Endothelial cell of umbilical vein (primary cell): ENCODE measurements at regions not wholly inside any gene's neighbourhood (a gene's known extent, or its start where the extent isn't known, plus 50 kb on each side); places are given as distances from the start of the nearest gene placed in this dataset.

Experiments
- BruUV-seq: library from RNA; stranded (reverse); fragments of 400-500 nt; replicated peaks from 2 replicates; lab custom pipeline; 2021; lab: Mats Ljungman, UMichigan
- CTCF ChIA-PET: fragments of 300-600, 350-600 bp; sonication (Branson Sonifier 250); formaldehyde crosslinking; loops from one replicate; lab custom pipeline; 2021; ENCODE audit warnings: antibody characterized with exemption, inconsistent platforms; lab: Charles Lee
- POLR2A ChIA-PET: fragments of 300-600, 350-600 bp; sonication (Branson Sonifier 250); formaldehyde crosslinking; loops from one replicate; lab custom pipeline; 2021; ENCODE audit warnings: antibody characterized with exemption, inconsistent platforms; lab: Charles Lee
- DNase-seq: peaks from one replicate; pipeline ENCODE4 v3.0.0-alpha.2; 2011; ENCODE audit warnings: low read depth, low spot score
- FAIRE-seq: peaks from 2 replicates; lab custom pipeline; 2011; peaks lifted over from hg19 to GRCh38; lab: Jason Lieb, UNC
- H2AFZ ChIP-seq: 2 replicates; pipeline ENCODE4 v1.6.0; 2012; ENCODE audit warnings: low read depth, low read length, control low read depth, inconsistent platforms
- H3K27ac ChIP-seq: 2 replicates; pipeline ENCODE4 v1.5.1; 2011; ENCODE audit warnings: low read depth, mild to moderate bottlenecking, control low read depth, low read length, moderate library complexity; ENCODE audit not compliant: insufficient read depth
- H3K27me3 ChIP-seq, 2 experiments: 2 replicates each; pipeline versions ENCODE4 v1.6.0 to v1.6.1; 2011; ENCODE audit warnings: low read length in 2 of 2, mixed read lengths in 1 of 2; ENCODE audit not compliant: control insufficient read depth in 2 of 2, insufficient read depth in 2 of 2
- H3K36me3 ChIP-seq, 2 experiments: 2 replicates in 1 of 2; 3 replicates in 1 of 2; pipeline ENCODE4 v1.5.1; 2011; ENCODE audit warnings: low read length in 2 of 2, mild to moderate bottlenecking in 1 of 2, moderate library complexity in 1 of 2; ENCODE audit not compliant: control insufficient read depth in 2 of 2, insufficient read depth in 2 of 2; ENCODE audit errors: extremely low read depth in 1 of 2
- H3K4me1 ChIP-seq: 3 replicates; pipeline ENCODE4 v1.5.1; 2011; ENCODE audit warnings: mild to moderate bottlenecking, low read length; ENCODE audit not compliant: control insufficient read depth, insufficient read depth; ENCODE audit errors: extremely low read depth
- H3K4me2 ChIP-seq: 2 replicates; pipeline ENCODE4 v1.6.1; 2011; ENCODE audit warnings: low read length, control low read depth, mixed read lengths; ENCODE audit not compliant: insufficient read depth
- H3K4me3 ChIP-seq, 3 experiments: fragments of 200-600 bp in 1 of 3; sonication (generic), shearing (Covaris generic) in 1 of 3; replicated peaks in 1 of 3; 2 replicates each; pipeline ENCODE4 v1.5.1; 2011 to 2016; ENCODE audit warnings: control low read depth in 3 of 3, low read length in 3 of 3, mild to moderate bottlenecking in 2 of 3, inconsistent platforms in 1 of 3, low read depth in 1 of 3, moderate library complexity in 1 of 3; ENCODE audit not compliant: insufficient read depth in 1 of 3
- H3K79me2 ChIP-seq: 2 replicates; pipeline ENCODE4 v1.6.0; 2012; ENCODE audit warnings: low read length, inconsistent platforms; ENCODE audit not compliant: control insufficient read depth, insufficient read depth
- H3K9ac ChIP-seq: replicated peaks from 2 replicates; pipeline ENCODE3; 2011; ENCODE audit warnings: low read length, control low read depth; ENCODE audit not compliant: insufficient read depth; ENCODE audit errors: extremely low read depth
- H3K9me1 ChIP-seq: replicated peaks from 3 replicates; pipeline ENCODE4 v1.6.0; 2011; ENCODE audit warnings: mild to moderate bottlenecking, low read length; ENCODE audit not compliant: control insufficient read depth, insufficient read depth; ENCODE audit errors: extremely low read depth
- H3K9me3 ChIP-seq: replicated peaks from 2 replicates; pipeline ENCODE4 v1.5.1; 2012; ENCODE audit warnings: low read length, inconsistent platforms; ENCODE audit not compliant: control insufficient read depth, insufficient read depth
- H4K20me1 ChIP-seq: replicated peaks from 2 replicates; pipeline ENCODE3; 2011; ENCODE audit warnings: mild to moderate bottlenecking, low read length; ENCODE audit not compliant: control insufficient read depth, insufficient read depth; ENCODE audit errors: extremely low read depth
- CTCF ChIP-seq, 2 donors: IDR thresholded peaks; 1 replicate in 1 of 2; 2 replicates in 1 of 2; pipeline ENCODE4 v1.5.1; 2011; ENCODE audit warnings: low read length in 2 of 2, mild to moderate bottlenecking in 2 of 2, moderate library complexity in 2 of 2, control low read depth in 1 of 2, inconsistent platforms in 1 of 2, low read depth in 1 of 2; ENCODE audit not compliant: insufficient read depth in 1 of 2; ENCODE audit errors: extremely low read depth in 1 of 2
- FOS ChIP-seq: IDR thresholded peaks from 2 replicates; pipeline ENCODE4 v1.6.1; 2011; ENCODE audit warnings: mild to moderate bottlenecking, low read length, moderate library complexity, borderline replicate concordance; ENCODE audit not compliant: insufficient read depth
- GATA2 ChIP-seq: IDR thresholded peaks from 2 replicates; pipeline ENCODE4 v1.7.0; 2011; ENCODE audit warnings: low read depth, mild to moderate bottlenecking, moderate library complexity, mixed read lengths, low read length; ENCODE audit not compliant: insufficient read length, insufficient read depth
- JUN ChIP-seq: IDR thresholded peaks from 2 replicates; pipeline ENCODE4 v1.6.1; 2011; ENCODE audit warnings: borderline replicate concordance, low read depth; ENCODE audit not compliant: insufficient read length, insufficient read depth
- MAX ChIP-seq: IDR thresholded peaks from 2 replicates; pipeline ENCODE4 v1.6.1; 2011; ENCODE audit not compliant: insufficient read depth, insufficient read length
- POLR2A ChIP-seq: IDR thresholded peaks from 2 replicates; pipeline ENCODE4 v1.6.1; 2012; ENCODE audit warnings: low read depth, mild to moderate bottlenecking, control low read depth, low read length
- POLR2AphosphoS5 ChIP-seq: IDR thresholded peaks from 2 replicates; pipeline ENCODE4 v1.6.1; 2012; ENCODE audit warnings: low read depth, mild to moderate bottlenecking, control low read depth, low read length, moderate library complexity; ENCODE audit not compliant: insufficient read depth
- dilution Hi-C: fragments of 300-500 bp; cut with MboI; formaldehyde crosslinking; loops from one replicate; pipeline ENCODE4 v1.15.0; 2019; ENCODE audit warnings: low sequenced_read_pairs; ENCODE audit not compliant: extremely low pct_ligation_motif_present
- intact Hi-C: fragments of 100-400 bp; cut with micrococcal nuclease; formaldehyde crosslinking; loops from one replicate; pipeline ENCODE4 v1.10.0; 2022

GRCh38 chr2:219961947-219962498 lies 334.6 kb downstream of the SLC4A3 start:
- no peak overlapping the region for H2AFZ ChIP-seq
- no peak overlapping the region for H3K4me2 ChIP-seq
- no peaks in the 10 kb centered on the region for H3K36me3 ChIP-seq
- no TSS peak for BruUV-seq
- intact Hi-C loops (no loop called here), dilution Hi-C loops (no loop called here)
- H3K4me1 ChIP-seq = no peaks in the 10 kb centered on the region
- H4K20me1 ChIP-seq = no peaks in the 10 kb centered on the region
- FAIRE-seq = no peak
- no peak overlapping the region for H3K9ac ChIP-seq
- DNase-seq = no peak
- no peaks in the 10 kb centered on the region for H3K79me2 ChIP-seq
- TF ChIP-seq FOS (no peak), JUN (no peak), POLR2AphosphoS5 (no peak), CTCF (IDR thresholded peaks at IDR 0.05; ENCODE audit: extremely low read depth in 1 of 2, insufficient read depth in 1 of 2, low read depth in 1 of 2, low read length in 2 of 2) (no peak)
- POLR2A ChIA-PET = no interaction called here
- H3K9me3 ChIP-seq = peaks cover 5% of the 10 kb centered on the region
- H3K27ac ChIP-seq = no peak overlapping the region
- CTCF ChIA-PET = no interaction called here
- no peaks in the 10 kb centered on the region for H3K9me1 ChIP-seq
- H3K27me3 ChIP-seq = no peaks in the 10 kb centered on the region
- no peak overlapping the region for H3K4me3 ChIP-seq

- CTCF ChIA-PET = no interaction called here
- FAIRE-seq (no peak), DNase-seq (no peak)
- Histone ChIP-seq H4K20me1 (no peaks in the 10 kb centered on the region), H3K27ac (no peak overlapping the region), H3K9me3 (peaks cover 5% of the 10 kb centered on the region), H3K4me3 (no peak overlapping the region), H3K36me3 (no peaks in the 10 kb centered on the region), H3K4me2 (no peak overlapping the region), H3K9me1 (no peaks in the 10 kb centered on the region), H3K79me2 (no peaks in the 10 kb centered on the region), H3K9ac (no peak overlapping the region), H2AFZ (no peak overlapping the region), H3K27me3 (no peaks in the 10 kb centered on the region), H3K4me1 (no peaks in the 10 kb centered on the region)
- TF ChIP-seq CTCF (IDR thresholded peaks at IDR 0.05; ENCODE audit: extremely low read depth in 1 of 2, insufficient read depth in 1 of 2, low read depth in 1 of 2, low read length in 2 of 2) (no peak), JUN (no peak), POLR2A (no peak), MAX (no peak), GATA2 (no peak)
- POLR2A ChIA-PET = no interaction called here
- dilution Hi-C loops = no loop called here
- intact Hi-C loops = no loop called here
- no TSS peak for BruUV-seq
Observed at GRCh38 chr2:219962801-219963200, 335.4 kb downstream of the SLC4A3 start.
